ENCODE measurements at regions not wholly inside any gene's neighbourhood (a gene's known extent, or its start where the extent isn't known, plus 50 kb on each side); places are given as distances from the start of the nearest gene placed in this dataset.
"Not testable (repeated sequence)": the region's sequence is repeated elsewhere in the genome, so short reads cannot be mapped to it uniquely, and the experiment has no call there.

GRCh38 chr7:131827421-131827820 lies 271.0 kb upstream of the PODXL start:
- DNase-seq = no peak
- Histone ChIP-seq H3K4me1 (ENCODE audit: insufficient read depth, low read length) (no peaks in the 10 kb centered on the region), H4K20me1 (ENCODE audit: insufficient read depth, low read length) (no peaks in the 10 kb centered on the region), H3K27ac (ENCODE audit: low read length) (no peak overlapping the region), H3K27me3 (ENCODE audit: insufficient read depth, low read length, poor library complexity) (no peaks in the 10 kb centered on the region), H3K4me2 (ENCODE audit: insufficient read depth, low read length) (no peak overlapping the region), H3K79me2 (ENCODE audit: insufficient read depth, low read length) (no peaks in the 10 kb centered on the region), H3K9ac (ENCODE audit: low read depth, low read length) (no peak overlapping the region), H3K36me3 (ENCODE audit: insufficient read depth, low read length) (no peaks in the 10 kb centered on the region), H3K9me3 (ENCODE audit: insufficient read depth, low read length, severe bottlenecking) (no peaks in the 10 kb centered on the region), H3K4me3 (ENCODE audit: low read depth in 1 of 2, low read length in 2 of 2) (no peak overlapping the region), H2AFZ (ENCODE audit: low read depth, low read length) (no peak overlapping the region)
- no peak for ATAC-seq (ENCODE audit: insufficient read depth, low read depth)
- no peak for TF ChIP-seq EZH2 (IDR thresholded peaks at IDR 0.05; ENCODE audit: borderline replicate concordance, low read depth, low read length, severe bottlenecking)
- no peak for TF ChIP-seq CTCF (IDR thresholded peaks at IDR 0.05; ENCODE audit: borderline replicate concordance, extremely low read depth, low read length, poor library complexity, severe bottlenecking)

- Histone ChIP-seq H3K4me3 (ENCODE audit: low read depth in 1 of 2, low read length in 2 of 2) (no peak overlapping the region), H3K27ac (ENCODE audit: low read length) (no peak overlapping the region), H3K27me3 (ENCODE audit: insufficient read depth, low read length, poor library complexity) (no peaks in the 10 kb centered on the region), H3K36me3 (ENCODE audit: insufficient read depth, low read length) (no peaks in the 10 kb centered on the region), H4K20me1 (ENCODE audit: insufficient read depth, low read length) (no peaks in the 10 kb centered on the region), H3K4me2 (ENCODE audit: insufficient read depth, low read length) (no peak overlapping the region), H3K79me2 (ENCODE audit: insufficient read depth, low read length) (no peaks in the 10 kb centered on the region), H3K4me1 (ENCODE audit: insufficient read depth, low read length) (no peaks in the 10 kb centered on the region), H2AFZ (ENCODE audit: low read depth, low read length) (no peak overlapping the region), H3K9me3 (ENCODE audit: insufficient read depth, low read length, severe bottlenecking) (no peaks in the 10 kb centered on the region), H3K9ac (ENCODE audit: low read depth, low read length) (no peak overlapping the region)
- no peak for TF ChIP-seq EZH2 (IDR thresholded peaks at IDR 0.05; ENCODE audit: borderline replicate concordance, low read depth, low read length, severe bottlenecking)
- no peak for TF ChIP-seq CTCF (IDR thresholded peaks at IDR 0.05; ENCODE audit: borderline replicate concordance, extremely low read depth, low read length, poor library complexity, severe bottlenecking)
- no peak for ATAC-seq (ENCODE audit: insufficient read depth, low read depth)
- DNase-seq = no peak
Observed at GRCh38 chr7:131826960-131827359, 270.5 kb upstream of the PODXL start.

GRCh38 chr7:131823961-131824440 lies 267.6 kb upstream of the PODXL start:
- H3K4me3 ChIP-seq (ENCODE audit: low read depth in 1 of 2, low read length in 2 of 2); H3K9me3 ChIP-seq (ENCODE audit: insufficient read depth, low read length, severe bottlenecking); ATAC-seq (ENCODE audit: insufficient read depth, low read depth); H3K27me3 ChIP-seq (ENCODE audit: insufficient read depth, low read length, poor library complexity); H3K27ac ChIP-seq (ENCODE audit: low read length); H4K20me1 ChIP-seq (ENCODE audit: insufficient read depth, low read length); H3K9ac ChIP-seq (ENCODE audit: low read depth, low read length); DNase-seq; H3K4me2 ChIP-seq (ENCODE audit: insufficient read depth, low read length); H3K36me3 ChIP-seq (ENCODE audit: insufficient read depth, low read length); H3K4me1 ChIP-seq (ENCODE audit: insufficient read depth, low read length); H3K79me2 ChIP-seq (ENCODE audit: insufficient read depth, low read length); H2AFZ ChIP-seq (ENCODE audit: low read depth, low read length): not testable (repeated sequence)

- TF ChIP-seq CTCF (IDR thresholded peaks at IDR 0.05; ENCODE audit: borderline replicate concordance, extremely low read depth, low read length, poor library complexity, severe bottlenecking) (no peak), EZH2 (IDR thresholded peaks at IDR 0.05; ENCODE audit: borderline replicate concordance, low read depth, low read length, severe bottlenecking) (no peak)
- Histone ChIP-seq H3K79me2 (ENCODE audit: insufficient read depth, low read length) (no peaks in the 10 kb centered on the region), H3K4me2 (ENCODE audit: insufficient read depth, low read length) (no peak overlapping the region), H4K20me1 (ENCODE audit: insufficient read depth, low read length) (no peaks in the 10 kb centered on the region), H3K4me3 (ENCODE audit: low read depth in 1 of 2, low read length in 2 of 2) (no peak overlapping the region), H3K27ac (ENCODE audit: low read length) (no peak overlapping the region), H3K9me3 (ENCODE audit: insufficient read depth, low read length, severe bottlenecking) (no peaks in the 10 kb centered on the region), H2AFZ (ENCODE audit: low read depth, low read length) (no peak overlapping the region), H3K27me3 (ENCODE audit: insufficient read depth, low read length, poor library complexity) (peaks cover 3% of the 10 kb centered on the region), H3K36me3 (ENCODE audit: insufficient read depth, low read length) (no peaks in the 10 kb centered on the region), H3K9ac (ENCODE audit: low read depth, low read length) (no peak overlapping the region), H3K4me1 (ENCODE audit: insufficient read depth, low read length) (no peaks in the 10 kb centered on the region)
- ATAC-seq (ENCODE audit: insufficient read depth, low read depth) (no peak), DNase-seq (no peak)
Observed at GRCh38 chr7:131819891-131820290, 263.5 kb upstream of the PODXL start.
